Breast epithelium (tissue), 4 donors: ENCODE measurements at regions not wholly inside any gene's neighbourhood (a gene's known extent, or its start where the extent isn't known, plus 50 kb on each side); places are given as distances from the start of the nearest gene placed in this dataset.

Source experiments
- DNase-seq, 2 donors: peaks; one replicate each; pipeline ENCODE4 v3.0.0-alpha.2; 2019; ENCODE audit warnings: low spot score in 2 of 2
- H3K27ac ChIP-seq, 2 donors: fragments of 200-600 bp; sonication (generic) in 1 of 2; one replicate each; pipeline ENCODE4 v1.5.1; 2016 to 2019; ENCODE audit warnings: mild to moderate bottlenecking in 1 of 2
- H3K27me3 ChIP-seq, 2 donors: fragments of 200-600 bp; sonication (generic) in 1 of 2; one replicate each; pipeline versions ENCODE4 v1.5.1 to v1.6.0; 2017 to 2019; ENCODE audit warnings: control low read depth in 1 of 2, mild to moderate bottlenecking in 1 of 2
- H3K36me3 ChIP-seq: fragments of 200-600 bp; one replicate; pipeline ENCODE4 v1.5.1; 2019
- H3K4me1 ChIP-seq, 2 donors: fragments of 200-600 bp; sonication (generic); one replicate each; pipeline ENCODE4 v1.5.1; 2016 to 2019; ENCODE audit warnings: control low read depth in 1 of 2
- H3K4me3 ChIP-seq, 3 donors: fragments of 200-600 bp; sonication (generic); 1 replicate in 2 of 3; 2 replicates in 1 of 3; pipeline ENCODE4 v1.5.1; 2016 to 2019; ENCODE audit warnings: mild to moderate bottlenecking in 3 of 3, moderate library complexity in 2 of 3
- H3K9me3 ChIP-seq, 2 donors: fragments of 200-600 bp; sonication (generic) in 1 of 2; one replicate each; pipeline ENCODE4 v1.5.1; 2016 to 2019; ENCODE audit warnings: control low read depth in 1 of 2
- POLR2A ChIP-seq: fragments of 450-650 bp; IDR thresholded peaks from one replicate; pipeline ENCODE4 v1.6.1; 2016; ENCODE audit warnings: antibody characterized with exemption, mild to moderate bottlenecking, moderate library complexity
- POLR2AphosphoS5 ChIP-seq, 3 donors: sonication (generic); formaldehyde crosslinking; IDR thresholded peaks; one replicate each; pipeline ENCODE4 v1.6.1; 2017; ENCODE audit warnings: antibody characterized with exemption in 3 of 3
- intact Hi-C: fragments of 100-400 bp; cut with DNase I; formaldehyde crosslinking; loops from one replicate; pipeline ENCODE4 v1.15.1; 2023; ENCODE audit warnings: low total_unique reads
- TF ChIP-seq, protein P1 (sequence below), 3 donors: fragments of 450-650 bp; IDR thresholded peaks; one replicate each; pipeline ENCODE4 v1.5.1; 2016 to 2017; ENCODE audit warnings: antibody characterized with exemption in 3 of 3, mild to moderate bottlenecking in 3 of 3, moderate library complexity in 3 of 3

DNA sequence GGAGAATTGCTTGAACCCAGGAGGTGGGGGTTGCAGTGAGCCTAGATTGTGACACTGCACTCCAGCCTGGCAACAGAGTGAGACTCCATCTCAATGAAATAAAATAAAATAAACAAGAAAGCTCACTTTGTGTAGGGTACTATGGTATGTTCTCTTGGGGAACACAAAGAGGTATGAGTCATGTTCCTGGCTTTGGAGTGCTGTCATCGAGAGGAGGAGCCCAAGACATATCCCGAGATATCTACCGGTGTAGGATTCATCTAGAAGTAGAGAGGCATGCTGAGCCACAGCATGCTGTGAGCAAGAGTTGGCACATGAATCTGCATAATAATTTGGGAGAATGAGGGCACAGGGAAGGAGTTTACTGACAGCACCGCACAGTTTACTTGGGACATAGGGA, 244.9 kb upstream of the EPHA4 start:
- TF ChIP-seq POLR2A (no peak), POLR2AphosphoS5 (IDR thresholded peaks at IDR 0.05) (no peak)
- TF ChIP-seq, protein P1, sequence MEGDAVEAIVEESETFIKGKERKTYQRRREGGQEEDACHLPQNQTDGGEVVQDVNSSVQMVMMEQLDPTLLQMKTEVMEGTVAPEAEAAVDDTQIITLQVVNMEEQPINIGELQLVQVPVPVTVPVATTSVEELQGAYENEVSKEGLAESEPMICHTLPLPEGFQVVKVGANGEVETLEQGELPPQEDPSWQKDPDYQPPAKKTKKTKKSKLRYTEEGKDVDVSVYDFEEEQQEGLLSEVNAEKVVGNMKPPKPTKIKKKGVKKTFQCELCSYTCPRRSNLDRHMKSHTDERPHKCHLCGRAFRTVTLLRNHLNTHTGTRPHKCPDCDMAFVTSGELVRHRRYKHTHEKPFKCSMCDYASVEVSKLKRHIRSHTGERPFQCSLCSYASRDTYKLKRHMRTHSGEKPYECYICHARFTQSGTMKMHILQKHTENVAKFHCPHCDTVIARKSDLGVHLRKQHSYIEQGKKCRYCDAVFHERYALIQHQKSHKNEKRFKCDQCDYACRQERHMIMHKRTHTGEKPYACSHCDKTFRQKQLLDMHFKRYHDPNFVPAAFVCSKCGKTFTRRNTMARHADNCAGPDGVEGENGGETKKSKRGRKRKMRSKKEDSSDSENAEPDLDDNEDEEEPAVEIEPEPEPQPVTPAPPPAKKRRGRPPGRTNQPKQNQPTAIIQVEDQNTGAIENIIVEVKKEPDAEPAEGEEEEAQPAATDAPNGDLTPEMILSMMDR (IDR thresholded peaks at IDR 0.05), result no peak
- intact Hi-C loops, result no loop called here
- DNase-seq, result no peak
- Histone ChIP-seq H3K27ac (no peak overlapping the region), H3K4me1 (no peaks in the 10 kb centered on the region), H3K4me3 (no peak overlapping the region), H3K27me3 (no peaks in the 10 kb centered on the region), H3K9me3 (no peaks in the 10 kb centered on the region), H3K36me3 (no peaks in the 10 kb centered on the region)

DNA sequence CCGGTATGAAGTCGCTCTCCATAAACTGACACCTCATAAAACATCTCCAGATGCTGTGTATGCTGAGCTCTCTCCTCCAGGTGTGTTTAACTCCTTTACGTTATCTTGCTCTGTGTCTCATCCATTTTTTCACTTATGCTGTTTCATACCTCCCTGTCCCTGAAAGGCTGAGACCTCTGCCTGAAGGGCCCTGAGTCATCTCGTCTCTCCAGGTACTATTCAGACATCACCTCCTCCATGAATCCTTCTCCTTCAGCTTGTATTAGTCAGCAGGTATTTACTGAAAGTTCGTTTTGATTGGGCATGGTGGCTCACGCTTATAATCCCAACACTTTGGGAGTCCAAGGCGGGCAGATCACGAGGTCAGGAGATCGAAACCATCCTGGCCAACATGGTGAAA, 244.5 kb upstream of the EPHA4 start:
- Histone ChIP-seq H3K4me1 (no peaks in the 10 kb centered on the region), H3K27me3 (no peaks in the 10 kb centered on the region), H3K4me3 (no peak overlapping the region), H3K36me3 (no peaks in the 10 kb centered on the region), H3K27ac (no peak overlapping the region), H3K9me3 (no peaks in the 10 kb centered on the region)
- intact Hi-C loops, result no loop called here
- TF ChIP-seq POLR2AphosphoS5 (IDR thresholded peaks at IDR 0.05) (no peak), POLR2A (no peak)
- TF ChIP-seq, protein P1 (IDR thresholded peaks at IDR 0.05), result no peak
- DNase-seq, result no peak

DNA sequence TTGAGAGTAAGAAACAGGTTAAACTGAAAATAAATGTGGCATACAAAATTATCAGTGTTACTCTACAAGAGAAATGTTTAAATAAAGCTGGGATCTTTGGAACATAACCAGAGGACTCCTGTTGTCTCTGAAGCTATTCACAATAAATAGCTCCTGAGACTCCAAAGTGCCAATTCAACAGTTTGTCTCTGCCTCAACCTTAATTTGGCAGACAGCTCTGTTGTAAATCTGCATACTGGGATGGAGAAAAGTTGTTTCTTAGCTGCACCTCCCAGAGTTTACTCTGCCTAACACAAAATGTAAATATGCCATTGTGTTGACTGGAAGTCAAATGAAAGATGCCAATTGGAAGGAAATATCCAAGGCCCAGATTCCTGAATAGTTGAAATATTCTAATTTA, 238.5 kb upstream of the EPHA4 start:
- no peaks in the 10 kb centered on the region for H3K9me3 ChIP-seq
- H3K36me3 ChIP-seq, result no peaks in the 10 kb centered on the region
- H3K4me3 ChIP-seq, result no peak overlapping the region
- no peaks in the 10 kb centered on the region for H3K27me3 ChIP-seq
- DNase-seq, result no peak
- H3K4me1 ChIP-seq, result no peaks in the 10 kb centered on the region
- TF ChIP-seq, protein P1 (IDR thresholded peaks at IDR 0.05), result no peak
- no peak for TF ChIP-seq POLR2A
- TF ChIP-seq POLR2AphosphoS5 (IDR thresholded peaks at IDR 0.05), result no peak
- H3K27ac ChIP-seq, result no peak overlapping the region
- intact Hi-C loops, result no loop called here

DNA sequence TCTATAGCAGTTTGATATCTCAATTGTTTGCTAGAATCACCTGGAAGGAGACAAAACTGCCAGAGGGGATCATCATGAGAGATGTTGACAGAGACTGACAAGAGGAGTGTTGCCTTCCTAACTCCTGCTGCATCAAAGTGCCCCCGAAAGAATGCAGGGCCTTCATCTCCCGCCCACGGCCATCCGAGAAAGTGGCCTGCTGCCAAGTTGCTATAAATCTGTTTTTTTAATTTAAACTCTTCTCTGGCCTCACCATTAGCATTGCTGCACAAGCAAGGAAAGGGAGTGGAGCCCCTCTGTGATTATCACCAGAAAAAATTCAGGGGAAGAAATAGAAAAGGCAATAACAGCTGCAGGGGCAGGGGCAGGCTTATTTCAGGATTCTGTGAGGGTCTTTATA, 238.1 kb upstream of the EPHA4 start:
- Histone ChIP-seq H3K9me3 (no peaks in the 10 kb centered on the region), H3K4me3 (no peak overlapping the region), H3K36me3 (no peaks in the 10 kb centered on the region), H3K27ac (no peak overlapping the region), H3K4me1 (no peaks in the 10 kb centered on the region), H3K27me3 (no peaks in the 10 kb centered on the region)
- intact Hi-C loops, result no loop called here
- DNase-seq, result no peak
- TF ChIP-seq POLR2A (no peak), POLR2AphosphoS5 (IDR thresholded peaks at IDR 0.05) (no peak)
- TF ChIP-seq, protein P1 (IDR thresholded peaks at IDR 0.05), result no peak

DNA sequence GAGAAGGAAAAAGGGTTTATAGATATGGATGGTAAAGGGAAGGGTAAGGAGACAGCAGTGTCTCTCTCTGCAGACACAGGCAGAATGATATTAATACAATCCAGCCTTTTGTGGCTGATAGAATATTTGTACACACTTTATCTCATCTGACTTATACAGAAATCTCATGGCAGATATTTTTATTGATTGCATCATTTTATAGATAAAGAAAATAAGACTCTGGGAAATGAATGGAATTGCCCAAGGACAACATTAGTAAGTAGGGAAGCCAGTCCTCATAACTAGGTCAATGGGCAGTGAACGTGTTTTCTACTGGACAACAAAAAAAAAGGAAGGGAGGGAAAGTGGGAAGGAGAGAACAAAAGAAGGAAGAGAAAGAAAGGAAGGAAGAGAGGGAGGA, 236.4 kb upstream of the EPHA4 start:
- Histone ChIP-seq H3K4me1 (no peaks in the 10 kb centered on the region), H3K36me3 (no peaks in the 10 kb centered on the region), H3K4me3 (no peak overlapping the region), H3K27ac (no peak overlapping the region), H3K27me3 (no peaks in the 10 kb centered on the region), H3K9me3 (no peaks in the 10 kb centered on the region)
- DNase-seq, result no peak
- intact Hi-C loops, result no loop called here
- TF ChIP-seq POLR2A, result no peak
- TF ChIP-seq, protein P1 (IDR thresholded peaks at IDR 0.05), result no peak
- TF ChIP-seq POLR2AphosphoS5 (IDR thresholded peaks at IDR 0.05), result no peak
